A673 (cell line): ENCODE measurements at regions not wholly inside any gene's neighbourhood (a gene's known extent, or its start where the extent isn't known, plus 50 kb on each side); places are given as distances from the start of the nearest gene placed in this dataset.
"Not testable (repeated sequence)": the region's sequence is repeated elsewhere in the genome, so short reads cannot be mapped to it uniquely, and the experiment has no call there.

ENCODE experiments used
- BruUV-seq: library from RNA; stranded (reverse); fragments of 400-500 nt; replicated peaks from 2 replicates; lab custom pipeline; 2021; lab: Mats Ljungman, UMichigan
- CTCF ChIA-PET: fragments of 300-600 bp; sonication (Branson Sonifier 250); formaldehyde crosslinking; loops from one replicate; lab custom pipeline; 2022; ENCODE audit warnings: antibody characterized with exemption; lab: Charles Lee
- POLR2A ChIA-PET: fragments of 300-600 bp; sonication (Branson Sonifier 250); formaldehyde crosslinking; loops from one replicate; lab custom pipeline; 2022; ENCODE audit warnings: antibody characterized with exemption; ENCODE audit not compliant: low non-redundant PET; lab: Charles Lee
- DNase-seq: peaks from one replicate; pipeline ENCODE4 v3.0.0-alpha.2; 2015; ENCODE audit warnings: low spot score
- H3K27ac ChIP-seq: fragments of 200-600 bp; sonication (generic); 2 replicates; pipeline ENCODE4 v1.5.1; 2016; ENCODE audit warnings: mixed run types, low read depth, mild to moderate bottlenecking, mixed read lengths, antibody characterized with exemption, low read length; ENCODE audit not compliant: poor library complexity, severe bottlenecking
- H3K27me3 ChIP-seq: fragments of 200-600 bp; sonication (generic); replicated peaks from 2 replicates; pipeline ENCODE4 v1.6.1; 2017; ENCODE audit warnings: mixed run types, low read depth, mild to moderate bottlenecking, mixed read lengths, antibody characterized with exemption, low read length; ENCODE audit not compliant: insufficient read depth, poor library complexity
- H3K36me3 ChIP-seq: fragments of 200-600 bp; sonication (generic); 2 replicates; pipeline ENCODE4 v1.6.1; 2016; ENCODE audit warnings: mixed run types, mild to moderate bottlenecking, mixed read lengths, antibody characterized with exemption, low read length; ENCODE audit not compliant: insufficient read depth, poor library complexity, severe bottlenecking
- H3K4me1 ChIP-seq: fragments of 200-600 bp; sonication (generic); 2 replicates; pipeline ENCODE4 v1.6.1; 2017; ENCODE audit warnings: mixed run types, mild to moderate bottlenecking, mixed read lengths, antibody characterized with exemption, low read length; ENCODE audit not compliant: insufficient read depth, poor library complexity, severe bottlenecking
- H3K4me3 ChIP-seq: fragments of 200-600 bp; sonication (generic); 2 replicates; pipeline ENCODE4 v1.5.1; 2016; ENCODE audit warnings: low read depth, mixed run types, mild to moderate bottlenecking, mixed read lengths, low read length; ENCODE audit not compliant: poor library complexity, severe bottlenecking
- H3K9me3 ChIP-seq: fragments of 200-600 bp; sonication (generic); 2 replicates; pipeline ENCODE4 v1.6.1; 2016; ENCODE audit warnings: mixed run types, low read depth, mild to moderate bottlenecking, mixed read lengths, antibody characterized with exemption, low read length; ENCODE audit not compliant: poor library complexity, severe bottlenecking
- CTCF ChIP-seq: fragments of 300-800, 200-600 bp; sonication (generic); conservative IDR thresholded peaks from 2 replicates; pipeline ENCODE4 v1.5.1; 2017; ENCODE audit warnings: low read depth, mild to moderate bottlenecking, antibody characterized with exemption, low read length, moderate library complexity, mixed read lengths
- EZH2 ChIP-seq: fragments of 200-600 bp; sonication (generic); IDR thresholded peaks from 2 replicates; pipeline ENCODE4 v1.6.1; 2017; ENCODE audit warnings: borderline replicate concordance, low read depth, mild to moderate bottlenecking, mixed read lengths, antibody characterized with exemption, low read length; ENCODE audit not compliant: poor library complexity, severe bottlenecking
- intact Hi-C: fragments of 100-400 bp; cut with micrococcal nuclease; formaldehyde crosslinking; loops from one replicate; pipeline ENCODE4 v1.10.0; 2022; ENCODE audit not compliant: unreplicated experiment

DNA sequence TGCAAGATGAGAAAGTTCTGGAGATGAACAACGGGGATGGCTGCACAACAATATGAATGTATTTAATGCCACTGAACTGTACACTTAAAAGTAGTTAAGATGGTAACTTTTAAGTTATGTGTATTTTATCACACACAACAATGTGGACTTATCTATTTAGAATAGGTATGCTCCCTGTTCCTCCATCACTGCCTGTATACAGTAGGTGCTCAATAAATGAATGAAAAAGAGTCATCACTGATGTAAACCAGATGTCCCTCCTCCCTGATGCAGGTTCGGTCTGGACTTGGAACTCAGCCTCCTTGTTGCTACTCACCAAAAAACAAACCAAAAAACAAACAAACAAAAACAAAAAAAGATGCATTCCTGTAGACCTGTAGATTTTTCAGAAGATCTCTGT, 65.9 kb upstream of the BOD1 start:
- DNase-seq = no peak
- intact Hi-C loops = no loop called here
- H3K4me1 ChIP-seq = no peaks in the 10 kb centered on the region
- no peaks in the 10 kb centered on the region for H3K36me3 ChIP-seq
- BruUV-seq = no TSS peak
- ChIA-PET POLR2A (no interaction called here), CTCF (no interaction called here)
- TF ChIP-seq EZH2 (no peak), CTCF (no peak)
- no peak overlapping the region for H3K27ac ChIP-seq
- no peaks in the 10 kb centered on the region for H3K27me3 ChIP-seq
- H3K4me3 ChIP-seq = no peak overlapping the region
- H3K9me3 ChIP-seq = no peaks in the 10 kb centered on the region

GRCh38 chr5:173684535-173684934, 68.1 kb upstream of the BOD1 start:
- H3K4me1 ChIP-seq, BruUV-seq, H3K9me3 ChIP-seq, intact Hi-C loops, H3K27me3 ChIP-seq, H3K4me3 ChIP-seq, H3K27ac ChIP-seq, DNase-seq, H3K36me3 ChIP-seq, POLR2A ChIA-PET, CTCF ChIA-PET: not testable (repeated sequence)

DNA sequence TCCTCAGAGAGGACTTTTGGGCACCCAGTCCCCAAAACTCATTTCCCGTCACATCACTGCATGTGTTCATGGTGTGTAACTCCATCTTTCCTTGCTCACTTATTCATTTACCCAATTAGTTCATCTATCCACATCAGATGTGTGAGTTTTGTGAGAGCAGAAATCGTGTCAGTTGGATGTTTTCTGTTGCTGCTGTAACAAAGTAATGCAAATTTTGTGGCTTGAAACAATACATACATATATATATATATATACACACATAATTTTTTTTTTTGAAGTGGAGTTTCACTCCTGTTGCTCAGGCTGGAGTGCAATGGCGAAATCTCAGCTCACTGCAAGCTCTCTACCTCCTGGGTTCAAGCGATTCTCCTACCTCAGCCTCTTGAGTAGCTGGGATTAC, 70.5 kb upstream of the BOD1 start:
- CTCF ChIA-PET = no interaction called here
- intact Hi-C loops = no loop called here

More for the DNA sequence above, 70.5 kb upstream of the BOD1 start:
- H3K27me3 ChIP-seq = no peaks in the 10 kb centered on the region
- no peaks in the 10 kb centered on the region for H3K36me3 ChIP-seq
- no peak for DNase-seq
- H3K9me3 ChIP-seq = no peaks in the 10 kb centered on the region
- H3K4me1 ChIP-seq = no peaks in the 10 kb centered on the region
- POLR2A ChIA-PET = no interaction called here
- TF ChIP-seq CTCF = no peak
- TF ChIP-seq EZH2 = no peak
- H3K27ac ChIP-seq = no peak overlapping the region
- no peak overlapping the region for H3K4me3 ChIP-seq
- BruUV-seq = no TSS peak
